SKM-1 (cell line): ENCODE measurements at regions not wholly inside any gene's neighbourhood (a gene's known extent, or its start where the extent isn't known, plus 50 kb on each side); places are given as distances from the start of the nearest gene placed in this dataset.
"Not testable (repeated sequence)": the region's sequence is repeated elsewhere in the genome, so short reads cannot be mapped to it uniquely, and the experiment has no call there.

Experiments used
- DNase-seq: peaks from one replicate; lab custom pipeline; 2025; ENCODE audit not compliant: unreplicated experiment; lab: John Stamatoyannopoulos, UW

- DNase-seq = no peak
Measured at GRCh38 chr9:71514344-71514975, 253.9 kb downstream of the CEMIP2 start.

- no peak for DNase-seq
Measured at GRCh38 chr9:71509054-71509453, 259.3 kb downstream of the CEMIP2 start.

GRCh38 chr9:71508141-71508540 lies 260.2 kb downstream of the CEMIP2 start:
- DNase-seq = not testable (repeated sequence)

- DNase-seq = no peak
Measured at GRCh38 chr9:71506821-71507220, 261.5 kb downstream of the CEMIP2 start.

- no peak for DNase-seq
Measured at GRCh38 chr9:71504636-71505035, 263.7 kb downstream of the CEMIP2 start.

- no peak for DNase-seq
Measured at GRCh38 chr9:71498691-71499090, 269.6 kb downstream of the CEMIP2 start.

GRCh38 chr9:71490810-71491209 lies 277.5 kb downstream of the CEMIP2 start:
- no peak for DNase-seq

- DNase-seq = no peak
Measured at GRCh38 chr9:71487061-71487460, 281.3 kb downstream of the CEMIP2 start.

- DNase-seq = no peak
Measured at GRCh38 chr9:71485326-71485725, 283.0 kb downstream of the CEMIP2 start.

- DNase-seq = no peak
Measured at GRCh38 chr9:71483436-71483835, 284.9 kb downstream of the CEMIP2 start.

GRCh38 chr9:71479621-71480020 lies 288.7 kb downstream of the CEMIP2 start:
- DNase-seq = no peak

- DNase-seq = no peak
Measured at GRCh38 chr9:71472400-71472799, 295.9 kb downstream of the CEMIP2 start.

GRCh38 chr9:71465392-71465791 lies 302.9 kb downstream of the CEMIP2 start:
- DNase-seq = no peak

GRCh38 chr9:71459082-71459481 lies 309.2 kb downstream of the CEMIP2 start:
- DNase-seq = no peak

- no peak for DNase-seq
Measured at GRCh38 chr9:71446473-71447411, 321.6 kb downstream of the CEMIP2 start.

- no peak for DNase-seq
Measured at GRCh38 chr9:71446106-71446472, 322.2 kb downstream of the CEMIP2 start.

GRCh38 chr9:71442937-71443336 lies 321.5 kb upstream of the TRPM3 start:
- DNase-seq = no peak

GRCh38 chr9:71441266-71441665 lies 319.8 kb upstream of the TRPM3 start:
- no peak for DNase-seq

- no peak for DNase-seq
Measured at GRCh38 chr9:71431931-71432330, 310.5 kb upstream of the TRPM3 start.

- DNase-seq = not testable (repeated sequence)
Measured at GRCh38 chr9:71407341-71407740, 285.9 kb upstream of the TRPM3 start.

GRCh38 chr9:71403106-71403505 lies 281.7 kb upstream of the TRPM3 start:
- no peak for DNase-seq

GRCh38 chr9:71393005-71393404 lies 271.6 kb upstream of the TRPM3 start:
- DNase-seq = no peak
